ENCODE measurements at regions not wholly inside any gene's neighbourhood (a gene's known extent, or its start where the extent isn't known, plus 50 kb on each side); places are given as distances from the start of the nearest gene placed in this dataset.

GRCh38 chr15:69758291-69758771 lies 305.7 kb downstream of the RPLP1 start:
- Mint-ChIP-seq H3K4me1 (ENCODE audit: low read depth, unreplicated experiment) (peaks cover 4% of the 10 kb centered on the region), H3K4me3 (ENCODE audit: unreplicated experiment) (no peak overlapping the region), H3K36me3 (ENCODE audit: unreplicated experiment) (peaks cover 10% of the 10 kb centered on the region), H3K27ac (ENCODE audit: unreplicated experiment) (no peak overlapping the region), H3K27me3 (ENCODE audit: unreplicated experiment) (peaks cover 6% of the 10 kb centered on the region), H3K9me3 (ENCODE audit: unreplicated experiment) (no peaks in the 10 kb centered on the region)
- DNase-seq = no peak
- TF ChIP-seq, protein P1, sequence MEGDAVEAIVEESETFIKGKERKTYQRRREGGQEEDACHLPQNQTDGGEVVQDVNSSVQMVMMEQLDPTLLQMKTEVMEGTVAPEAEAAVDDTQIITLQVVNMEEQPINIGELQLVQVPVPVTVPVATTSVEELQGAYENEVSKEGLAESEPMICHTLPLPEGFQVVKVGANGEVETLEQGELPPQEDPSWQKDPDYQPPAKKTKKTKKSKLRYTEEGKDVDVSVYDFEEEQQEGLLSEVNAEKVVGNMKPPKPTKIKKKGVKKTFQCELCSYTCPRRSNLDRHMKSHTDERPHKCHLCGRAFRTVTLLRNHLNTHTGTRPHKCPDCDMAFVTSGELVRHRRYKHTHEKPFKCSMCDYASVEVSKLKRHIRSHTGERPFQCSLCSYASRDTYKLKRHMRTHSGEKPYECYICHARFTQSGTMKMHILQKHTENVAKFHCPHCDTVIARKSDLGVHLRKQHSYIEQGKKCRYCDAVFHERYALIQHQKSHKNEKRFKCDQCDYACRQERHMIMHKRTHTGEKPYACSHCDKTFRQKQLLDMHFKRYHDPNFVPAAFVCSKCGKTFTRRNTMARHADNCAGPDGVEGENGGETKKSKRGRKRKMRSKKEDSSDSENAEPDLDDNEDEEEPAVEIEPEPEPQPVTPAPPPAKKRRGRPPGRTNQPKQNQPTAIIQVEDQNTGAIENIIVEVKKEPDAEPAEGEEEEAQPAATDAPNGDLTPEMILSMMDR (IDR thresholded peaks at IDR 0.05; ENCODE audit: partially characterized antibody, unreplicated experiment) = no peak

GRCh38 chr15:69758810-69759790 lies 306.5 kb downstream of the RPLP1 start:
- H3K4me1 Mint-ChIP-seq (ENCODE audit: low read depth, unreplicated experiment) = peaks cover 4% of the 10 kb centered on the region
- no peaks in the 10 kb centered on the region for H3K9me3 Mint-ChIP-seq (ENCODE audit: unreplicated experiment)
- DNase-seq = no peak
- H3K4me3 Mint-ChIP-seq (ENCODE audit: unreplicated experiment) = no peak overlapping the region
- H3K27ac Mint-ChIP-seq (ENCODE audit: unreplicated experiment) = no peak overlapping the region
- H3K36me3 Mint-ChIP-seq (ENCODE audit: unreplicated experiment) = peaks cover 5% of the 10 kb centered on the region
- H3K27me3 Mint-ChIP-seq (ENCODE audit: unreplicated experiment) = peaks cover 6% of the 10 kb centered on the region
- TF ChIP-seq, protein P1 (IDR thresholded peaks at IDR 0.05; ENCODE audit: partially characterized antibody, unreplicated experiment) = no peak

- TF ChIP-seq, protein P1 (IDR thresholded peaks at IDR 0.05; ENCODE audit: partially characterized antibody, unreplicated experiment) = no peak
- Mint-ChIP-seq H3K4me3 (ENCODE audit: unreplicated experiment) (no peak overlapping the region), H3K9me3 (ENCODE audit: unreplicated experiment) (no peaks in the 10 kb centered on the region), H3K27ac (ENCODE audit: unreplicated experiment) (no peak overlapping the region), H3K27me3 (ENCODE audit: unreplicated experiment) (peaks cover 4% of the 10 kb centered on the region), H3K4me1 (ENCODE audit: low read depth, unreplicated experiment) (peaks cover 3% of the 10 kb centered on the region), H3K36me3 (ENCODE audit: unreplicated experiment) (no peaks in the 10 kb centered on the region)
- no peak for DNase-seq
Measured at GRCh38 chr15:69760258-69760845, 307.7 kb downstream of the RPLP1 start.

- no peak overlapping the region for H3K27ac Mint-ChIP-seq (ENCODE audit: unreplicated experiment)
- H3K4me3 Mint-ChIP-seq (ENCODE audit: unreplicated experiment) = no peak overlapping the region
- no peaks in the 10 kb centered on the region for H3K4me1 Mint-ChIP-seq (ENCODE audit: low read depth, unreplicated experiment)
- no peaks in the 10 kb centered on the region for H3K9me3 Mint-ChIP-seq (ENCODE audit: unreplicated experiment)
- H3K27me3 Mint-ChIP-seq (ENCODE audit: unreplicated experiment) = peaks cover 4% of the 10 kb centered on the region
- H3K36me3 Mint-ChIP-seq (ENCODE audit: unreplicated experiment) = no peaks in the 10 kb centered on the region
- no peak for DNase-seq
- TF ChIP-seq, protein P1 (IDR thresholded peaks at IDR 0.05; ENCODE audit: partially characterized antibody, unreplicated experiment) = no peak
Measured at GRCh38 chr15:69760890-69761568, 308.4 kb downstream of the RPLP1 start.

All from glutamatergic neuron (in vitro differentiated cells).